Thyroid gland (tissue), 4 donors: ENCODE measurements at regions not wholly inside any gene's neighbourhood (a gene's known extent, or its start where the extent isn't known, plus 50 kb on each side); places are given as distances from the start of the nearest gene placed in this dataset.

Experiments
- DNase-seq, 2 donors: peaks; one replicate each; pipeline ENCODE4 v3.0.0-alpha.2; 2019
- H3K27ac ChIP-seq, 3 donors: fragments of 200-600 bp; sonication (generic); 1 replicate in 2 of 3; 2 replicates in 1 of 3; pipeline ENCODE4 v1.5.1; 2016 to 2019; ENCODE audit warnings: mild to moderate bottlenecking in 1 of 3, moderate library complexity in 1 of 3
- H3K27me3 ChIP-seq: fragments of 200-600 bp; sonication (generic); one replicate; pipeline ENCODE4 v1.5.1; 2019
- H3K36me3 ChIP-seq, 2 donors: fragments of 200-600 bp; sonication (generic); one replicate each; pipeline ENCODE4 v1.5.1; 2016 to 2019
- H3K4me1 ChIP-seq, 2 donors: fragments of 200-600 bp; sonication (generic); one replicate each; pipeline ENCODE4 v1.5.1; 2017 to 2019
- H3K4me3 ChIP-seq, 3 donors: fragments of 200-600 bp; sonication (generic); replicated peaks in 1 of 3; 1 replicate in 2 of 3; 2 replicates in 1 of 3; pipeline ENCODE4 v1.5.1; 2016; ENCODE audit warnings: mild to moderate bottlenecking in 1 of 3
- H3K9me3 ChIP-seq: fragments of 200-600 bp; sonication (generic); one replicate; pipeline ENCODE4 v1.5.1; 2017
- CTCF ChIP-seq, 6 experiments: fragments of 200-600 bp in 3 of 6; fragments of 450-650 bp in 3 of 6; sonication (generic) in 3 of 6; IDR thresholded peaks; one replicate each; pipeline ENCODE4 v1.5.1; 2016 to 2019; ENCODE audit warnings: antibody characterized with exemption in 6 of 6, mild to moderate bottlenecking in 2 of 6, inconsistent platforms in 1 of 6, moderate library complexity in 1 of 6
- POLR2A ChIP-seq, 2 donors: fragments of 450-650 bp; IDR thresholded peaks; one replicate each; pipeline ENCODE4 v1.6.1; 2017; ENCODE audit warnings: antibody characterized with exemption in 2 of 2, mild to moderate bottlenecking in 2 of 2, moderate library complexity in 1 of 2
- WGBS, 2 donors: methylation state at CpG; one replicate each; pipeline ENCODE4 v1.1.5; 2017; 5-methylcytosine and 5-hydroxymethylcytosine counted together
- intact Hi-C: fragments of 100-400 bp; cut with DNase I; formaldehyde crosslinking; loops from one replicate; pipeline ENCODE4 v1.15.1; 2023

DNA sequence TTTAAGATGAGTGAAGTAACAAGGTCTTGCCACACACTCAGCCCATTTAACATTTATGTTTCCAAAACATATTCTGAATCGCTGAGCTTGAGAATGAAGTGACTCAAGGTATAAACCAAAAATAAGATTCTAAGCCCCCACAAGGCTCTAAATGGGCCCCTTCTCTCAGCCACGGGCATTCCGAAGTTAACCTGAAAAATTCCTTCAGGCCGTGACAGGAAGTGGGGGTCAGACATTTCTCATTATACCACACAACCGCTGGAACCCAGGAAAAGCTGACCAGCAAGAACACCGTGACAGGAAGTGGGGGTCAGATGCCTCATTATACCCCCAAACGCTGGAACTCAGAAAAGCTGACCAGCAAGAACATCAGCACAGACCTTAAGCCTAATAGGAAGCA is 247.9 kb downstream of the ERMARD start:
- WGBS, 2 donors, result 70 to 73% methylated on average over 7 of the region's 7 CpGs
- Histone ChIP-seq H3K9me3 (no peaks in the 10 kb centered on the region), H3K27me3 (no peaks in the 10 kb centered on the region), H3K4me1 (no peaks in the 10 kb centered on the region), H3K36me3 (no peaks in the 10 kb centered on the region), H3K4me3 (no peak overlapping the region), H3K27ac (no peak overlapping the region)
- intact Hi-C loops, result no loop called here
- DNase-seq, result no peak
- TF ChIP-seq CTCF (IDR thresholded peaks at IDR 0.05), result no peak
- TF ChIP-seq POLR2A (IDR thresholded peaks at IDR 0.05), result no peak

- Histone ChIP-seq H3K27me3 (no peaks in the 10 kb centered on the region), H3K9me3 (no peaks in the 10 kb centered on the region), H3K27ac (no peak overlapping the region), H3K4me3 (no peak overlapping the region), H3K36me3 (no peaks in the 10 kb centered on the region), H3K4me1 (no peaks in the 10 kb centered on the region)
- 82 to 90% methylated on average over 7 of the region's 7 CpGs for WGBS, 2 donors
- no peak for DNase-seq
- intact Hi-C loops, result no loop called here
- TF ChIP-seq POLR2A (IDR thresholded peaks at IDR 0.05), result no peak
- TF ChIP-seq CTCF (IDR thresholded peaks at IDR 0.05), result no peak
These were observed 247.0 kb downstream of the ERMARD start for GRCh38 chr6:169998457-169998856.

DNA sequence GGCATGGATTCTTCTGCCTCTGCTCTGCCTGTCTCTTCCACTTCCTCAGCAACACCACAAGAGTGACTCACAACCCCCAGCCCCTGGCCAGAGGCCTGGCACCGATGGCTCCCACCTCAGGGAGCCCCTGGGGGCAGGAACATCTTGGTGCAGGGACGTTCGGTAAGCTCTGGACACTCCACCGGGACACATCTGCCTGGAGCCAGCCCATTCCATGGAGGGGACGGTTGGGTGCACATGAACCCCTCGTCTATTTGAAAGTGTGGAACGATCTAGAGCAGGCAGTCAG is 246.5 kb downstream of the ERMARD start:
- H3K27ac ChIP-seq, result no peak overlapping the region
- WGBS, 2 donors, result 70 to 75% methylated on average over 7 of the region's 7 CpGs
- no peaks in the 10 kb centered on the region for H3K27me3 ChIP-seq
- no peak for DNase-seq
- TF ChIP-seq POLR2A (IDR thresholded peaks at IDR 0.05) (no peak), CTCF (IDR thresholded peaks at IDR 0.05) (no peak)
- no peaks in the 10 kb centered on the region for H3K36me3 ChIP-seq
- no peak overlapping the region for H3K4me3 ChIP-seq
- intact Hi-C loops, result no loop called here
- no peaks in the 10 kb centered on the region for H3K4me1 ChIP-seq
- H3K9me3 ChIP-seq, result no peaks in the 10 kb centered on the region

DNA sequence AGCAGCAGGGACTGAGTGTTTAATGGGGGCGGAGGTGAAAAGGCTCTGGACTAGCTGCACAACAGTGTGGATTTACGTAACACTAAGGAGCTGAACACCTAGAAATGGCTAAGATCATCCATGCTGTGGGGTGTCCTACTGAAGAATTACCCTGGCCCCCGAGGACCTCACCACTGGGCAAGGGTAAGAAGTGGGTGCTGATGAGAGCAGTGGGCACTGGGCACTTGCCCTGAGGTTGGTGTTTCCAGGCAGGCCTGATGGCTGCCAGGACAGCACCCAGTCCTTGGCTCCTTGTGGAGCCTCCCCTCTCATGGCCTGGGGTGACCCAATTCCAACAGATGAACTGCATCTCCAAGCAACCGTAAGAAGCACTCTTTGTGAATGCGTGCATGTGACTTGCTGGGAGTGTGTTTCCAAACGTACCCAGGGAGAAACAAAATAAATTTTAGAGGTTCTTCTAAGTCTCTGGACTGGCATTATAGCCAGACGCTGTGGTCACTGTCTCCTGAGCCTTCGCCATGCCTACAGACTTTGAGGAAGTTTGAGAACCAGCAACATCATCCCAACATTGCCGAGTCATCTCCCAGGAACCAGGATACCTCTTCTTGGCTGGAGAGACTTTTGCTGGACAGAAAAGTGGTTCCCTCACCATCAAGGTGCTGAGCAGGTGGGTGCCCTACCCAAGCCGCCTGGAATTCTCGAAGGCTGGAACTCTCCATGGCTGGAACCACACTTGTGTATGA is 245.9 kb downstream of the ERMARD start:
- Histone ChIP-seq H3K4me1 (no peaks in the 10 kb centered on the region), H3K9me3 (no peaks in the 10 kb centered on the region), H3K27ac (no peak overlapping the region), H3K36me3 (no peaks in the 10 kb centered on the region), H3K27me3 (no peaks in the 10 kb centered on the region), H3K4me3 (no peak overlapping the region)
- TF ChIP-seq CTCF (IDR thresholded peaks at IDR 0.05) (no peak), POLR2A (IDR thresholded peaks at IDR 0.05) (no peak)
- intact Hi-C loops, result no loop called here
- DNase-seq, result no peak
- 80 to 84% methylated on average over 11 of the region's 11 CpGs for WGBS, 2 donors

GRCh38 chr6:169996378-169997051 is 245.1 kb downstream of the ERMARD start:
- no peaks in the 10 kb centered on the region for H3K27me3 ChIP-seq
- intact Hi-C loops, result no loop called here

More at GRCh38 chr6:169996378-169997051, 245.1 kb downstream of the ERMARD start:
- Histone ChIP-seq H3K4me3 (no peak overlapping the region), H3K36me3 (no peaks in the 10 kb centered on the region), H3K9me3 (no peaks in the 10 kb centered on the region), H3K27ac (no peak overlapping the region), H3K4me1 (no peaks in the 10 kb centered on the region)
- WGBS, 2 donors, result 74 to 95% methylated on average over 4 to 5 of the region's 5 CpGs
- no peak for TF ChIP-seq POLR2A (IDR thresholded peaks at IDR 0.05)
- no peak for TF ChIP-seq CTCF (IDR thresholded peaks at IDR 0.05)
- no peak for DNase-seq
